HG03342 (cell line): ENCODE measurements at regions not wholly inside any gene's neighbourhood (a gene's known extent, or its start where the extent isn't known, plus 50 kb on each side); places are given as distances from the start of the nearest gene placed in this dataset.
"Not testable (repeated sequence)": the region's sequence is repeated elsewhere in the genome, so short reads cannot be mapped to it uniquely, and the experiment has no call there.

Experiments
- ATAC-seq: cut with Tn5 transposase; IDR thresholded peaks from one replicate; pipeline ENCODE4 v1.9.1; 2021; ENCODE audit warnings: mild to moderate bottlenecking, moderate library complexity; ENCODE audit not compliant: unreplicated experiment

GRCh38 chr3:164476631-164477030 lies 601.7 kb downstream of the SI start:
- no peak for ATAC-seq

DNA sequence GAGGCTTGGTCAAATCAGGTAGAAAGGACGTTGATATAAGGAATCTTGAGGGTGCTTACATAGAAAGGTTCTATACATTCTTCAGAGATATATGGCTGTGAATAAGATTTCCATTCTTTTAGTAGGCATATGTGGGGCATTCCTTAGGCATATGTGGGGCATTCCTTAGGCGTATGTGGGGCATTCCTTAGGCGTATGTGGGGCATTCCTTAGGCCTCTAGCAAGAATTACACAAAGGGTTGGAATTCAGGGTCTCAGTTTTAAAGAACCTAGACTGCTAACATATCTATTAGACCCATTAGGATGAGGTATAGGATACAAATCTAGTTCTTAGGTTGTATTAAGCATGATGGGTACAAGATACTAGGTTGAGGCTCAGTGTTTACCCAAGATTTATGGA lies 607.8 kb downstream of the SI start:
- ATAC-seq, result no peak

DNA sequence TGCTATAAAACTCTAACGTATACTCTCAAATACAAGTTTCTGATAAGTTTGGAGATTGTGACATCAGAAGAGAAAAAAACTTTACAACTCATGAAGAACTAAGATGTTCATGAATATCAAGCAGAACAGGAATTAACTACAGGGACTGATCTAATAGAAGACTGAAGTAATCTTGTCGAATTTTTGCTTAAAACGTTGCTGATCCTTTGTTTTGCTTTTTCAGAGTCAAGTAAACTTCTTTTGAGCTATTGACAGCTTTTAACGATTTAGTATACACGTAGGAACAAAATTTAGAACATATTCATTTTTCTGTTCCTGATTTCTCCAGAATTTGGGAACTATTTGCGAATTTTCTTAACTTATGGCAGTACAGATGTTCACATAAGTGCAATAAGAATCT lies 610.2 kb downstream of the SI start:
- ATAC-seq, result no peak

- ATAC-seq, result no peak
Observed at GRCh38 chr3:164467007-164467406, 611.3 kb downstream of the SI start.

GRCh38 chr3:164465172-164465571 lies 613.1 kb downstream of the SI start:
- ATAC-seq, result no peak

- no peak for ATAC-seq
Observed at GRCh38 chr3:164460851-164461250, 617.4 kb downstream of the SI start.

DNA sequence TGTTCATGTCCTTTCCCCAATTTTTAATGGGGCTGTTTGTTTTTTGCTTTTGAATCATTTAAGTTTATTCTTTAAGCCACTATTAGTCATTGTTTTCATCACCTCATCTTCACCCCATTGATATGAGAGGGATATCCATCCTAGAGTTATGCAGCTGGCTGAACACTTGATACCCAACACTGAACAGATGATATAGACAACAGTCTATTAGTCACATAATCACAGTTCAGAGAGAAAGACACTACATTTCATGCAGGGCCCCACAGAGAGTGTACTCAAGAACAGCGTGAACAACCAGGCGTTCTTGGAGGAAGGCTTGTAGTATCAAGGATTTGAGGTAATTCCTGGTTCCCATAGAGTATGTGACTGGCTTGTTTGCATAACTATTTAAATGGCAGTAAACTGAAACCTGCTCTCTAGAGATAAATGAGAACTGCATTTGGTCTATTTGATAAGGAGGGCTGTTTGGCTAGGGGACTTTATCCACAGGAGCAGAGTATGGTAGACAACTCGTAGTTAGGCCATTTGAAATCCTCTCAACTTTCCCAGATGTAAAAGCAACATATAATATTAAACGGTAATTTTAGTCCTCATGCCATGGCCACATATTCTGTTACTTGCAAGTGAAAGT lies 618.7 kb downstream of the SI start:
- no peak for ATAC-seq

DNA sequence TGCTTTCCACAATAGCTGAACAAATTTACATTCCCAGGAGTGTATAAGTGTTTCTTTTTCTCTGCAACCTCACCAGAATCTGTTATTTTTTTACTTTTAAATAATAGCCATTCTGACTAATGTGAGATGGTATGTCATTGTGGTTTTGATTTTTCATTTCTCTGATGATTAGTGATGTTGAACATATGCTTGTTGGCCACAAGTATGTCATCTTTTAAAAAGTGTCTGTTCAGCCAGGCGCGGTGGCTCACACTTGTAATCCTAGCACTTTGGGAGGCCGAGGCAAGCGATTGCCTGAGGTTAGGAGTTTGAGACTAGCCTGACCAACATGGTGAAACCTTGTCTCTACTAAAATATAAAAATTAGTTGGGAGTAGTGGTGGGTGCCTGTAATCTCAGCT lies 619.3 kb downstream of the SI start:
- no peak for ATAC-seq

DNA sequence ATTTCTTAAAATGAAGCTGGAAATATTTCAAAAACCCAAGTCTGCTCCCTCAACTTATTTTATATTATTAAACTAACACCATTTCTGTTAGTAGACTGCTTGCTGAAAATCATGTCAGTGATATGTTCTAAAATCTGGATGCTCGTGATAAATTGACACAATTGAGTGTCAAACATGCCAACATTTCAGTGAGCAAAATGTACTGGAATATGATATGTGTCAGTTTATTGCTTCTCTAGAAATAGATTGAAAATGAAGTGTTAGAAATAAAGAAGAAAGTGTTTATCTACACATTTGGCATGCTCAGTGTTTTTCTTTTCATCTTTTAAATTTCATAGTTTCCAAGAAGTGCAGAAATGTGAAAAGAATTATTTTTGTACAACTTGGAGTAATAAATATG lies 624.6 kb downstream of the SI start:
- no peak for ATAC-seq

- ATAC-seq, result no peak
Observed at GRCh38 chr3:164452707-164453106, 625.6 kb downstream of the SI start.

- ATAC-seq, result no peak
Observed at GRCh38 chr3:164451072-164451910, 627.0 kb downstream of the SI start.

GRCh38 chr3:164450276-164450905 lies 627.9 kb downstream of the SI start:
- no peak for ATAC-seq

DNA sequence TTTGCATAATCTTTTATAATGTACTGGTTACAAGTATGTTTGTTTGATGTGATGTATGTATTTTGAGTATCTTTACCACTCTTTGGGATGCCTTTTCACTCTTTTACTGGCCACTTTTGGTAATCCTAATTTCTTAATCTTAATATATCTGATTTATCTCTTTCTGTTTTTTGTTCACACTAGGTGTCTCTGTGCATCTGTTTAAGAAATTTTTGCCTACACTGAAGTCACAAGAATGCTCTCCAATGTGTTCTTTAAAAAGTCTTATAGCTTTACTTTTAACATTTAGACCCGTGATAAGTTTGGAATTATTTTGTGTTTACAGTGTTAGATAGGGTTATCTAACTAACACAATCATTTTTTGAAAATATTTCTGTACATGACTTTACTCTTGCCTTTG lies 659.1 kb downstream of the SI start:
- no peak for ATAC-seq

GRCh38 chr3:164418414-164418813 lies 659.9 kb downstream of the SI start:
- ATAC-seq, result no peak

GRCh38 chr3:164417955-164418354 lies 660.3 kb downstream of the SI start:
- ATAC-seq, result no peak

- no peak for ATAC-seq
Observed at GRCh38 chr3:164416491-164417222, 661.6 kb downstream of the SI start.

DNA sequence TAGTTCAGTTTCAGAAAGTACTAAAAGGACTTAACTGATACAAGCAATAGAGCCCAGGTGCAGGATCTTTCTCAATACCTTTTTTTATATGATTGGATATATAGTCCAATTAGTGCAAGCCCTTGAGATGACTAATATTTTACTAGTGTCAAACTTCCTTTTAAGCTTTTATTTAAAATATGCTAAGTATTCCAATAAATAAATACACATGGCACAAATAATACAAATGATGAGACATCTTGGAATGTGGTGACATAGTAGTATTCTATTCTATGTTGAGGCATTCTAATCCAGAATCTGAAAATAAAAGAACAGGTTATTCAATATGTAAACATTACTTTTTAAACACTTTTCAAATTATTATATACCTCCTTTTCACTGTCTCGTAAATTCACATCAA lies 670.0 kb downstream of the SI start:
- ATAC-seq, result no peak

DNA sequence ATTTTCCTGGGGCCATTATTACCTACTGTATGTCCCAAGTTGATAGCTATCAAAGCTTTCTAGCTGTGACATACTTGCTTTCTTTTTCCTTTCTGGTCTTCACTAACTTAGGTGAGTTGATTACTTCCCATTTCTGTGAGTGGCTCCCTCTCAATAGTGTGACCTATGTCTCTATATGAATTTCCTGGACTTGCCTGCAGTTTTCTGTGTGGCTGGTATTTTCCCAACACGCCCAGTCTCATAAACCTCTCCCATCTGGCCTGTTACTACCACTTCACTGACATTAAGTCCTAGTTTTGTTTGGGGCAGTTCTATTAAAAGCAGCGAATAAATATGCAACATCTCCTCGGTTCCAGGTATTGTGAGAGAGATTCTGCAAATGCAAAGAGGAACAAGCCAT lies 671.2 kb downstream of the SI start:
- ATAC-seq, result no peak

GRCh38 chr3:164406281-164406680 lies 672.0 kb downstream of the SI start:
- no peak for ATAC-seq

- no peak for ATAC-seq
Observed at GRCh38 chr3:164401923-164402322, 676.4 kb downstream of the SI start.

- not testable (repeated sequence) for ATAC-seq
Observed at GRCh38 chr3:164401440-164401839, 676.9 kb downstream of the SI start.
